DOHH2 (cell line): ENCODE measurements at regions not wholly inside any gene's neighbourhood (a gene's known extent, or its start where the extent isn't known, plus 50 kb on each side); places are given as distances from the start of the nearest gene placed in this dataset.

Experiments
- EZH2phosphoT487 ChIP-seq: fragments of 200-600 bp; sonication (generic); IDR thresholded peaks from 2 replicates; pipeline ENCODE4 v1.6.1; 2017; ENCODE audit warnings: borderline replicate concordance, mild to moderate bottlenecking, antibody characterized with exemption, low read length, moderate library complexity, mixed read lengths
- TF ChIP-seq, protein P1 (sequence below): fragments of 200-600 bp; sonication (generic); IDR thresholded peaks from one replicate; pipeline ENCODE4 v1.5.1; 2014; ENCODE audit warnings: antibody characterized with exemption, mild to moderate bottlenecking, low read depth, low read length; ENCODE audit not compliant: poor library complexity, severe bottlenecking

- TF ChIP-seq, protein P1, sequence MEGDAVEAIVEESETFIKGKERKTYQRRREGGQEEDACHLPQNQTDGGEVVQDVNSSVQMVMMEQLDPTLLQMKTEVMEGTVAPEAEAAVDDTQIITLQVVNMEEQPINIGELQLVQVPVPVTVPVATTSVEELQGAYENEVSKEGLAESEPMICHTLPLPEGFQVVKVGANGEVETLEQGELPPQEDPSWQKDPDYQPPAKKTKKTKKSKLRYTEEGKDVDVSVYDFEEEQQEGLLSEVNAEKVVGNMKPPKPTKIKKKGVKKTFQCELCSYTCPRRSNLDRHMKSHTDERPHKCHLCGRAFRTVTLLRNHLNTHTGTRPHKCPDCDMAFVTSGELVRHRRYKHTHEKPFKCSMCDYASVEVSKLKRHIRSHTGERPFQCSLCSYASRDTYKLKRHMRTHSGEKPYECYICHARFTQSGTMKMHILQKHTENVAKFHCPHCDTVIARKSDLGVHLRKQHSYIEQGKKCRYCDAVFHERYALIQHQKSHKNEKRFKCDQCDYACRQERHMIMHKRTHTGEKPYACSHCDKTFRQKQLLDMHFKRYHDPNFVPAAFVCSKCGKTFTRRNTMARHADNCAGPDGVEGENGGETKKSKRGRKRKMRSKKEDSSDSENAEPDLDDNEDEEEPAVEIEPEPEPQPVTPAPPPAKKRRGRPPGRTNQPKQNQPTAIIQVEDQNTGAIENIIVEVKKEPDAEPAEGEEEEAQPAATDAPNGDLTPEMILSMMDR = no peak
- no peak for TF ChIP-seq EZH2phosphoT487
Observed at GRCh38 chr6:94323853-94324252, 904.5 kb upstream of the EPHA7 start.
